ENCODE measurements at regions not wholly inside any gene's neighbourhood (a gene's known extent, or its start where the extent isn't known, plus 50 kb on each side); places are given as distances from the start of the nearest gene placed in this dataset.
"Not testable (repeated sequence)": the region's sequence is repeated elsewhere in the genome, so short reads cannot be mapped to it uniquely, and the experiment has no call there.

DNA sequence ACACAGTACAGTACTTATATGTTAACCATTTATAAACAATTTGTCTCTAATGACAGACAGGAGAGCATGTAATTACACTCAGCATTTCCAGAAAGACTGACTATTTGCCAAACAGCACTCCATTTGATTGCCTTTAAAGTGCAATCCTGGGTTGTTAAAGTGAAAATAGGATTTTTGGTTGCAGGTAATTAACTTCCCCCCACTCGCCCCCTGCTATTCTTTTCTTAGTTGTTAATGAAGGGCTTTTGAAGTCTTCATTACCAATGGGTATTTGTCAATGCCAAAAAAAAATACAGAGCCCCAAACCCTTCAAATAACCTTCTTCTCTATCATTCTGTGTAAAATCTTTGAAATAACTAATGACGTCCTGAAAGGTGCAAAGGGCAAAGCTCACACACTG, 825.6 kb downstream of the STPG2 start:
- no peak for DNase-seq (ENCODE audit: low read depth)
- TF ChIP-seq, protein P1, sequence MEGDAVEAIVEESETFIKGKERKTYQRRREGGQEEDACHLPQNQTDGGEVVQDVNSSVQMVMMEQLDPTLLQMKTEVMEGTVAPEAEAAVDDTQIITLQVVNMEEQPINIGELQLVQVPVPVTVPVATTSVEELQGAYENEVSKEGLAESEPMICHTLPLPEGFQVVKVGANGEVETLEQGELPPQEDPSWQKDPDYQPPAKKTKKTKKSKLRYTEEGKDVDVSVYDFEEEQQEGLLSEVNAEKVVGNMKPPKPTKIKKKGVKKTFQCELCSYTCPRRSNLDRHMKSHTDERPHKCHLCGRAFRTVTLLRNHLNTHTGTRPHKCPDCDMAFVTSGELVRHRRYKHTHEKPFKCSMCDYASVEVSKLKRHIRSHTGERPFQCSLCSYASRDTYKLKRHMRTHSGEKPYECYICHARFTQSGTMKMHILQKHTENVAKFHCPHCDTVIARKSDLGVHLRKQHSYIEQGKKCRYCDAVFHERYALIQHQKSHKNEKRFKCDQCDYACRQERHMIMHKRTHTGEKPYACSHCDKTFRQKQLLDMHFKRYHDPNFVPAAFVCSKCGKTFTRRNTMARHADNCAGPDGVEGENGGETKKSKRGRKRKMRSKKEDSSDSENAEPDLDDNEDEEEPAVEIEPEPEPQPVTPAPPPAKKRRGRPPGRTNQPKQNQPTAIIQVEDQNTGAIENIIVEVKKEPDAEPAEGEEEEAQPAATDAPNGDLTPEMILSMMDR (conservative IDR thresholded peaks at IDR 0.05; ENCODE audit: control insufficient read depth, insufficient read depth, low read depth, low read length): no peak
- H3K4me3 ChIP-seq (ENCODE audit: control insufficient read depth, low read depth, low read length): no peak overlapping the region

DNA sequence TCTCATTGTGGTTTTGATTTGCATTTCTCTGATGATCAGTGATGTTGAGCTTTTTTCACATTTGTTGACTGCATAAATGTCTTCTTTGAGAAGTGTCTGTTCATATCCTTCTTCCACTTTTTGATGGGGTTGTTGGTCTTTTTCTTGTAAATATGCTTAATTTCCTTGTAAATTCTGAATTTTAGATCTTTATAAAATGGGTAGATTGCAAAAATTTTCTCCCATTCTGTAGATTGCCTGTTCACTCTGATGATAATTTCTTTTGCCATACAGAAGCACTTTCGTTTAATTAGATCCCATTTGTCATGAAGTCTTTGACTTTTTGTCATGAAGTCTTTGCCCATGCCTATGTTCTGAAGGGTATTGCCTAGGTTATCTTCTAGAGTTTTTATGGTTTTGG, 817.5 kb downstream of the STPG2 start:
- H3K4me3 ChIP-seq (ENCODE audit: control insufficient read depth, low read depth, low read length); DNase-seq (ENCODE audit: low read depth): not testable (repeated sequence)

DNA sequence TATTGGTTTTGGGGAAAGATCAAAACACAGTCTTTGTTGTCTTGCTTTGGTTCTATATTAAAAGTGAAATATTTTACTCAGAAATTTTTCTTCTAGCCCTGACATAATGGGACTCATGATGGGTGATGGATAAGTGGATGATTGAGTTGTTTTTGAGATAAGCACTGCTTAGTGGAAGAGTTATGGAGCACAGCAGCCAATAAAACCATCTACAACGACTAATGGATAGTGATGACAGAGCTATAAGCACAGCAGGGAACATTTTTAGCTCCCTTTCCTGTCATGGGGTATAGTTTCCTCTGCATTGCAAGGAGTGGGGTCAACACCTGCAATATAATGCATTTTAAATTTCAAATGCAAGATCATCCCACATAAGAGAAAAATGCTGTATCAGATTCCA, 812.4 kb downstream of the STPG2 start:
- TF ChIP-seq, protein P1 (conservative IDR thresholded peaks at IDR 0.05; ENCODE audit: control insufficient read depth, insufficient read depth, low read depth, low read length): no peak
- no peak overlapping the region for H3K4me3 ChIP-seq (ENCODE audit: control insufficient read depth, low read depth, low read length)
- no peak for DNase-seq (ENCODE audit: low read depth)

DNA sequence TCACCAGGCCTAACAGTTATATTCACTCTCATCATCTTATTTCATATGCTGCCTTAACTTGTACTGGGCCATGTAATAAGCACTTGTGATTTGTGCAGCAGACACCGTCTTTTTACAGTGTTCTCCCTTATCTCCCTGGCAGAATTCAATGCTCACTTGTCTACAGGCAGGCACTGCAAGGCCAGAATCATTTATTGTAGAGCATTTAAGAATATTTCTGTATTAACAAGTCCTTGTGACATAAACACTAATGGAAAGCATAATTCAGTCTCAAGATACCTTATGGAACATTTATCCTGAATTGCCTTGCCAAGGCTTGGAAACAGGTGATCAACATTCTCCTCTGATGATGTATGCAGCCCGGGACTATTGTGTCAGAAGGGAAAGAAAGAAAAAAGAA, 808.9 kb downstream of the STPG2 start:
- no peak overlapping the region for H3K4me3 ChIP-seq (ENCODE audit: control insufficient read depth, low read depth, low read length)
- TF ChIP-seq, protein P1 (conservative IDR thresholded peaks at IDR 0.05; ENCODE audit: control insufficient read depth, insufficient read depth, low read depth, low read length): no peak

DNA sequence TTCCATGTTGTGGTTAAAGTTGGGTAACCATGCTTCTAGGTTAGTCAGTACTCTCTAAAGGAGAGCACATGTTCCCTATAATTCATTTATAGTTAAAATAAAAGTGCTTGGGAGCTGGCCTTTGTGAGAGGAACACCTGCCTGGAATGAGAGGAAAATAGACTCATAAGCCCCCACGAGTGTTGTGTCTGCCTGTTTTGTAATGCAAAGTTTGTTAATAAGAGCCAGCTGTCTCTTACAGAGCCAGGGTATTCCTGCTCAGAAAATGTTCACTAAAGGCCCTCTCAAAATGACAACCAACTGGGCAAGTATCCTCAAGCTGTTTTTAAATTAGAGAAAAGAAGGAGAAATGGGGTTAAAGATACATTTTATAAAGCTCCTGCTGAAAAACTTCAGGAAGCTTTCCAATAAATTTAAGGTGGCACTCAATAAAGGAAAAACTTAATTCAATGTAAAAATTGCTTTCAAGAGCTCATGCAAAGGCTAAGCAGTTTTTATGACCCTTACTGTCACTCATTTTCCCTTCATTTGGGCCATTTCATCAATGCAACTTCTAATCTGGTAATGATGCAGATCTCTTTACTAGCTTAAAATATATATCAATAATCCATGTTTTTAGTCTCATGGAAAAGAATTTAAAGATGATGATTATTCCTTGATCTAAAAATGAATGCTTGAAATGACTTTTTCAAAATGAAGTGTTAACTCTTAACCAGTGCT, 793.6 kb downstream of the STPG2 start:
- H3K4me3 ChIP-seq (ENCODE audit: control insufficient read depth, low read depth, low read length): no peak overlapping the region
- TF ChIP-seq, protein P1 (conservative IDR thresholded peaks at IDR 0.05; ENCODE audit: control insufficient read depth, insufficient read depth, low read depth, low read length): no peak
- DNase-seq (ENCODE audit: low read depth): no peak

More for the DNA sequence above, 808.9 kb downstream of the STPG2 start:
- no peak for DNase-seq (ENCODE audit: low read depth)

DNA sequence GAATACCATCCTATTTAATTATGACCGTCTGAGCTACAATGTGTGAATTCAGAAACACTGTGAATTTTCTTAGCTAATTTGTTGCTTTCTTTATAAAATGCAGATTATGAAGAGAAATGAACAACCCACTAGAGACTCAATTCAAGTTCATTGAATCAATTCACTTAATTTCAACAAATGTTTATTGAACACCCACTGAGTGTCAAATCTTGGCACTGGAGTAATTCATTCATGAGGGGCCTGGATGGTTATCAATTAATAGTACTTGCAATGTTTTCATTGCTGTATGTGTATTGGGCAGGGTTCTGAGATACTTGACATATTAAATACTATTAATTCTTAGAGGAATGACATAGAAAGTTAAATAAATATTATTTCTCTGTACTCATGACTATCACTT, 789.4 kb downstream of the STPG2 start:
- TF ChIP-seq, protein P1 (conservative IDR thresholded peaks at IDR 0.05; ENCODE audit: control insufficient read depth, insufficient read depth, low read depth, low read length): no peak
- no peak for DNase-seq (ENCODE audit: low read depth)
- no peak overlapping the region for H3K4me3 ChIP-seq (ENCODE audit: control insufficient read depth, low read depth, low read length)

DNA sequence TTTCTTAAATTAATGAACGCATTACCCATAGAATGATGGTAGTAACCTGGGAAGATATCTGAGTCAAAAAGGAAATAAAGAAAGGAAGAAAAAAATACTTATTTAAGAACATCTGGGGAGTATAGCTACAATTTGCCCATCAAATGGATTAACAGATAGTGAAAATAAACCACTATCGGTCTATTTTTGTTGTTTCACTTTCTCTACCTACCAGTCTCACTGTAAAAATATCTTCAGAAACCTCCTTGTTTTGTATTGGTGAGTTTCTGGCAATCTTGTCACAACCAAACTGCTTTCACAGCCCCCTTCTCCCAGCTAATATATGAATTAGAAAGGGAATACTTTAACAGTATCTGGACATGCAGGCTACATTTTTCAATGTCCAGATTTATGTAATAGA, 783.5 kb downstream of the STPG2 start:
- TF ChIP-seq, protein P1 (conservative IDR thresholded peaks at IDR 0.05; ENCODE audit: control insufficient read depth, insufficient read depth, low read depth, low read length): no peak
- H3K4me3 ChIP-seq (ENCODE audit: control insufficient read depth, low read depth, low read length): no peak overlapping the region
- no peak for DNase-seq (ENCODE audit: low read depth)

All from fibroblast of mammary gland (primary cell).